DOHH2 (cell line): ENCODE measurements at regions not wholly inside any gene's neighbourhood (a gene's known extent, or its start where the extent isn't known, plus 50 kb on each side); places are given as distances from the start of the nearest gene placed in this dataset.

Experiments used
- H3F3A ChIP-seq: fragments of 200-600 bp; sonication (generic), shearing (Covaris generic); 2 replicates; pipeline ENCODE4 v1.6.0; 2016; ENCODE audit warnings: antibody characterized with exemption, mild to moderate bottlenecking; ENCODE audit not compliant: control insufficient read depth, insufficient read depth
- H3K27ac ChIP-seq: fragments of 200-600 bp; sonication (generic); 2 replicates; pipeline ENCODE4 v1.5.1; 2014; ENCODE audit warnings: low read depth, mild to moderate bottlenecking, low read length, moderate library complexity
- H3K27me3 ChIP-seq: fragments of 200-600 bp; sonication (generic); 2 replicates; pipeline ENCODE4 v1.6.1; 2014; ENCODE audit warnings: mild to moderate bottlenecking, low read length, mixed read lengths; ENCODE audit not compliant: control insufficient read depth
- H3K36me3 ChIP-seq: fragments of 200-600 bp; sonication (generic); 2 replicates; pipeline ENCODE4 v1.6.1; 2014; ENCODE audit warnings: mild to moderate bottlenecking, low read length, moderate library complexity, mixed read lengths; ENCODE audit not compliant: control insufficient read depth
- H3K4me1 ChIP-seq: fragments of 200-600 bp; sonication (generic); 2 replicates; pipeline ENCODE4 v1.6.1; 2014; ENCODE audit warnings: mild to moderate bottlenecking, low read length, mixed read lengths; ENCODE audit not compliant: control insufficient read depth
- H3K4me2 ChIP-seq: fragments of 200-600 bp; sonication (generic); 2 replicates; pipeline ENCODE4 v1.6.0; 2014; ENCODE audit warnings: mild to moderate bottlenecking, low read length, moderate library complexity
- H3K4me3 ChIP-seq: fragments of 200-600 bp; sonication (generic); 2 replicates; pipeline ENCODE4 v1.5.1; 2014; ENCODE audit warnings: mild to moderate bottlenecking, low read length, mixed read lengths
- H3K79me2 ChIP-seq: fragments of 200-600 bp; sonication (generic); 2 replicates; pipeline ENCODE4 v1.6.1; 2014; ENCODE audit warnings: mild to moderate bottlenecking, low read length, mixed read lengths; ENCODE audit not compliant: control insufficient read depth
- H3K9me2 ChIP-seq: fragments of 200-600 bp; sonication (generic); replicated peaks from 2 replicates; pipeline ENCODE4 v1.6.1; 2014; ENCODE audit warnings: mild to moderate bottlenecking, low read length, mixed read lengths; ENCODE audit not compliant: control insufficient read depth
- H3K9me3 ChIP-seq: fragments of 200-600 bp; sonication (generic); 2 replicates; pipeline ENCODE4 v1.6.1; 2014; ENCODE audit warnings: antibody characterized with exemption, low read length, mixed read lengths; ENCODE audit not compliant: control insufficient read depth, insufficient read depth
- H4K20me1 ChIP-seq: fragments of 200-600 bp; sonication (generic); 2 replicates; pipeline ENCODE4 v1.6.0; 2014; ENCODE audit warnings: low read depth, mild to moderate bottlenecking, antibody characterized with exemption, low read length, moderate library complexity; ENCODE audit not compliant: control insufficient read depth, insufficient read depth
- CTCF ChIP-seq: fragments of 200-600 bp; sonication (generic); IDR thresholded peaks from one replicate; pipeline ENCODE4 v1.5.1; 2014; ENCODE audit warnings: antibody characterized with exemption, mild to moderate bottlenecking, low read depth, low read length; ENCODE audit not compliant: poor library complexity, severe bottlenecking
- EZH2phosphoT487 ChIP-seq: fragments of 200-600 bp; sonication (generic); IDR thresholded peaks from 2 replicates; pipeline ENCODE4 v1.6.1; 2017; ENCODE audit warnings: borderline replicate concordance, mild to moderate bottlenecking, antibody characterized with exemption, low read length, moderate library complexity, mixed read lengths

GRCh38 chr4:83921124-83921523 lies 385.2 kb downstream of the GPAT3 start:
- Histone ChIP-seq H4K20me1 (no peaks in the 10 kb centered on the region), H3K9me3 (no peaks in the 10 kb centered on the region), H3K27me3 (no peaks in the 10 kb centered on the region), H3K4me3 (no peak overlapping the region), H3F3A (no peaks in the 10 kb centered on the region), H3K4me1 (no peaks in the 10 kb centered on the region), H3K4me2 (no peak overlapping the region), H3K36me3 (no peaks in the 10 kb centered on the region), H3K27ac (no peak overlapping the region), H3K9me2 (no peaks in the 10 kb centered on the region), H3K79me2 (no peaks in the 10 kb centered on the region)
- TF ChIP-seq CTCF (no peak), EZH2phosphoT487 (no peak)

GRCh38 chr4:83920375-83920774 lies 384.5 kb downstream of the GPAT3 start:
- H3K27me3 ChIP-seq = no peaks in the 10 kb centered on the region

GRCh38 chr4:83917572-83917971 lies 381.7 kb downstream of the GPAT3 start:
- Histone ChIP-seq H3K27ac (no peak overlapping the region), H3K79me2 (no peaks in the 10 kb centered on the region), H3K9me3 (no peaks in the 10 kb centered on the region), H3K4me1 (no peaks in the 10 kb centered on the region), H3K27me3 (no peaks in the 10 kb centered on the region), H3F3A (no peaks in the 10 kb centered on the region), H4K20me1 (no peaks in the 10 kb centered on the region), H3K9me2 (no peaks in the 10 kb centered on the region), H3K36me3 (no peaks in the 10 kb centered on the region), H3K4me2 (no peak overlapping the region), H3K4me3 (no peak overlapping the region)
- TF ChIP-seq EZH2phosphoT487 (no peak), CTCF (no peak)

More at GRCh38 chr4:83920375-83920774, 384.5 kb downstream of the GPAT3 start:
- Histone ChIP-seq H3K79me2 (no peaks in the 10 kb centered on the region), H3K9me3 (no peaks in the 10 kb centered on the region), H3K4me1 (no peaks in the 10 kb centered on the region), H3K4me2 (no peak overlapping the region), H3K4me3 (no peak overlapping the region), H3K27ac (no peak overlapping the region), H3K9me2 (no peaks in the 10 kb centered on the region), H4K20me1 (no peaks in the 10 kb centered on the region), H3F3A (no peaks in the 10 kb centered on the region), H3K36me3 (no peaks in the 10 kb centered on the region)
- TF ChIP-seq EZH2phosphoT487 = no peak
- TF ChIP-seq CTCF = no peak

- H3K4me3 ChIP-seq = no peak overlapping the region
- no peaks in the 10 kb centered on the region for H3K27me3 ChIP-seq
- no peaks in the 10 kb centered on the region for H3K79me2 ChIP-seq
- H3K4me2 ChIP-seq = no peak overlapping the region
- no peaks in the 10 kb centered on the region for H3K9me2 ChIP-seq
- no peaks in the 10 kb centered on the region for H3K9me3 ChIP-seq
- H3K36me3 ChIP-seq = no peaks in the 10 kb centered on the region
- TF ChIP-seq CTCF (no peak), EZH2phosphoT487 (no peak)
- no peaks in the 10 kb centered on the region for H4K20me1 ChIP-seq
- no peak overlapping the region for H3K27ac ChIP-seq
- H3K4me1 ChIP-seq = no peaks in the 10 kb centered on the region
- no peaks in the 10 kb centered on the region for H3F3A ChIP-seq
Observed at GRCh38 chr4:83910693-83911092, 374.8 kb downstream of the GPAT3 start.
